HG03457 (cell line): ENCODE measurements at regions not wholly inside any gene's neighbourhood (a gene's known extent, or its start where the extent isn't known, plus 50 kb on each side); places are given as distances from the start of the nearest gene placed in this dataset.

Experiments
- ATAC-seq: cut with Tn5 transposase; IDR thresholded peaks from one replicate; pipeline ENCODE4 v1.9.1; 2021; ENCODE audit warnings: moderate number of reproducible peaks; ENCODE audit not compliant: unreplicated experiment

DNA sequence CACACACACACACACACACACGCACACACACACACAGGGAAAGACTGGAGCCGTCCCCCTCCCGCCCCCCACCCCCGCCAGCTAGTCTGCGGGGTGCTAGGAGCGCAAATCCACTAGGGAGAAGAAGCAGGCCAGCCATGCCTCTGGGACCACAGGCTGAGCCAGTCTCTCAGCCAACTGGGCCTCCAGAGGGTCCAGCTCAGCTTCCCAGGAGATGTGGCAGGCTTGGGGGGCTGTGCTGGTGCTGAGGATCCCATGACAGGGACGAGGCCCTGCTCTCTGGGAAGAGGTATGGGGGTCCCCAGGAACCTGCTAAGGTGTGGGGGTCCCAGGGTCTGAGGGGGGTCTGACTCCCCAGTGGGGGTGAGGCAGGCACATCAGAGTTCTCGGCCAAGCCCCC is 133.5 kb downstream of the NCOR2 start:
- ATAC-seq = no peak

GRCh38 chr12:124433147-124433874 is 134.1 kb downstream of the NCOR2 start:
- ATAC-seq = no peak

GRCh38 chr12:124432376-124432775 is 135.0 kb downstream of the NCOR2 start:
- ATAC-seq = no peak

- no peak for ATAC-seq
These were observed 135.4 kb downstream of the NCOR2 start for GRCh38 chr12:124431971-124432370.

DNA sequence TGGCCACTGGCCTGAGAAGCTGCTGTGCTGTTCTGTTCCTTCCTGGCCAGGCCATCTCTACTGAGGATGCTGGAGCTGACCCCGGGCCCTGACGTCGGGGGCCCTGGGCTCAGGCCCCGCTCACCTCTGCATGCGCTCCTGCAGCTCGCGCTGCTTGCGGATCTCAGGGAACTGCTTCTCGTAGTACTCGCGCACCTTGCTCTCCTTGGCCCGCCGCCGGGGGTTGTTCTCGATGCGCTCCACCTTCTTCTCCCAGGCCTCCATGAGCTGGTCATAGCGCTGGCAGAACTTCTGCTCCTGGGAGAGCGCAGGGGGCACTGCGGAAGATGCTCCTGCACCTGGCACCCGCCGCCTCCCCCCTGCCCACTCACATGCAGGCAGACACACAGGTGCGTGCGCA is 135.6 kb downstream of the RFLNA start:
- no peak for ATAC-seq

- ATAC-seq = no peak
These were observed 134.6 kb downstream of the RFLNA start for GRCh38 chr12:124429535-124429934.

DNA sequence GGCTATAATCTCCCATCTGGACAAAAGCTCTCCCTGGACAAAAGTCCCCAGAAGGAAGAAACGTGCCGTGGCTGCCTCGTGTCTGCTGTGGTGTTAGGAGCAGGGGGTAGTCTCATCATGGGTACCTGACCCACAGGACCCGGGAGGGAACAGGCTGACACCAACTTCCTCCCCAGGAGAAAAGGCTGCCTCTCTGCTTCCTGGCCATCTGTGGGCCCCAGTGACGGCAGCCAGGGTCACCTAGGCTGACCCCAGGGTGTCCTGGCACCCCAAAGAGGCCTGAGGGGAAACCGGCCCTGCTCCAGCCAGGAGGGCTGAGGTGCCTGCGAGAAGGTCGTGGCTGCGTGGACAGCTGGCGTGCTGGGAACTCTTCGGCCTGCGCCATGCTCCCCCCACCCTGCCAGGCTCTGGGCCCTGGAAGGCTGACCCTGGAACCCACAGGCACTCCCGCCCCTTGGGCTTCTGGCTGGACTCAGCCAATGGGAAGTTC is 133.9 kb downstream of the RFLNA start:
- ATAC-seq = no peak

- ATAC-seq = no peak
These were observed 133.4 kb downstream of the RFLNA start for GRCh38 chr12:124428136-124428791.

GRCh38 chr12:124426594-124427555 is 132.0 kb downstream of the RFLNA start:
- no peak for ATAC-seq

- no peak for ATAC-seq
These were observed 130.8 kb downstream of the RFLNA start for GRCh38 chr12:124425667-124426066.

- ATAC-seq = no peak
These were observed 129.6 kb downstream of the RFLNA start for GRCh38 chr12:124424516-124424905.

DNA sequence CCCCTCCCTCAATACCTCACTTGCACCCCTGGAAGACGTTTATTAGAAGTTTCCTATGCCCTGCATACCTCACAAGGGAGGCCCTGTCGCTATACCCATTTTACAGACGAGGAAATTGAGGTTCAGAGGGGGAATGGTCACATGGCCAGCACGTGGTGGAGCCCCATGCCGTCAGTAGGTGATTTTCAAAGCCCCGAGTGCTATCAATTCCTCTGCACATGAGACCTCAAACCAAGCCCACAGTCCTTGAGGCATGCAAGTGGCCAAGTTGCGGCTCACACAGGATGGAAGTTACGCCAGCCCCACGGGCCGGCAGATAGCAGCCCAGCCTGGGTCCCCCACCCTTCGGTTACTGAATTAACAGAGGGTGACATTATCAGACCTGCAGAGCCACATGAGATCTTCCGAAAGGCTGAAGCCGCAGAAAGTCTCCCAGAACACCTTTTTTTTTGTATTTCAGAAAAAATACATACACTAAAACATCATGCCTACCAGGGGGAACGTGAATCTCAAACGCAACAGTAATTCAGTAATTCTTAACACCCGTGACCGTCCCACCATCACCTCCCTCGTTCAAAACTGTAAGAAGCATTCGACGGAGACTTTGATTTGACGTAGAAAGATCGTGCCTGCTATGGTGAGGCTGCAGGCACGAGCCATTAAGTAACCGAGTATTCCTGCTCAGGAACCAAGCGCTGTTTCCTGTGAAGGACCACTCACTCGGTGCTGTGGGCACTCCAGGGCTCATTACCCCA is 129.0 kb downstream of the RFLNA start:
- no peak for ATAC-seq

DNA sequence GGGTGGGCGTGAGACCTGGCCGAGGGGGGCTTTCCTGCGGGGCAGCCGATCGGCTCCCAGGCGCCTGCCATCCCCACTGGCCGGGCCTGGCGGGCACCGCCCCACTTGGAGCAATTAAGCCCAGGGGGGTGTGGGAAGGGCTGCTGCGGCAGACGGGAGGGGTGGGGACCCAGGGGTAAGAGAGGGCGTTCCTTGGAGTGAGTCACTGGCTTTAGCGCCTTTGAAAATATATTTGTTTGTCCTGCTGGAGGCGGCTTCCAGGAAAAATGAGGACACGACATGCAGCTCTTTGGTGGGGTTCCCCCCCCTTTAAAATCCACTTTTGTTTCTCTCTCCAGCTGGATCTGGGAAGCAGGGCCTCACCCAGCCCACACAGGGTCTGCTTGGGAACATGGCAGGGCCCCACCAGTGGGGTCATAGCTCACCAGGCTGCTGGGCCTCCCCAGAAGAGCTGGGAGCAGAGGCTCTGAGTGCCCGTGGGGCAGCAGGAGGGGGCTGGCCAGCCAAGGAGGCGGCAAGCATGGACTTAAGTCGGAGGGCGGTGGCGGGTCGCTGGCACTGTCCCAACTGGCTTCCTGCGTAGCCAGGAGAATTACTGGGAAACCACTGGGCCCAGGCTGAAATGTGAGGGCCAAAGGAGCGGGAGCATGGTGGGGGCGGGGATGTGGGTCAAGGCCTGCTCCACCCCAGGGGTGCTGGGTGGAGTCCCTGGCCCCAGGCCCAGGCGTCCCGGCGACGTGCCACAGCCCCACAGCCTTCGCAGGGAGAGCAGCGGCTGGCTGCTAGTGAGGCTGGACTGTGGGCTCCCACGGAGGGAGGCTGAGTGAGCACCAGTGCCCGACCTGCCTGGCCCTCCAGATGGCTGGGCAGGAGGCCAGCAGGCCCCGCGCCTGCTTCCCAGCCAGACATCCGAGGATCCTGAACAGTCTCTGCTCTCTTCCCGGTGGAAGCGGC is 128.0 kb downstream of the RFLNA start:
- no peak for ATAC-seq

DNA sequence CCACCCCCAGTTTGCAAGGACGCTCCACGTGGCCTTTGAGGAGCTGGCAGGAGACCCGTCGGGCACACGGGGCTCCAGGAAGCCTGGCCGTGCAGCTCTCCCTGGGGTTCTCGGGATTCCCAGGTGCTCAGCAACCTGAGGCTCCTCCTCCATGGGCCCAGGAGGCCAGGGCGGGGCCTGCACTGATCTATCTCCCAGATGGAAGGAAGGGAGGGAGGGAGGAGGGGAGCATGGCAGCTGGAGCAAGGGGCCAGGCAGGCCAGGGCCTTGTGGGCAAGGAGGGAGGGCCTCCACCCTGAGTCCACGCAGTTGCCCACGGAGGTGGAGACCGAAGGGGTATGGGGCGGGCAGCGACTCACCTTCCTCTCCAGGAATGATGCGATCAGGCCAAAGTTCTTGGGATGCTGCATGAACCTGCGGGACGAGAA is 127.3 kb downstream of the RFLNA start:
- ATAC-seq = no peak

DNA sequence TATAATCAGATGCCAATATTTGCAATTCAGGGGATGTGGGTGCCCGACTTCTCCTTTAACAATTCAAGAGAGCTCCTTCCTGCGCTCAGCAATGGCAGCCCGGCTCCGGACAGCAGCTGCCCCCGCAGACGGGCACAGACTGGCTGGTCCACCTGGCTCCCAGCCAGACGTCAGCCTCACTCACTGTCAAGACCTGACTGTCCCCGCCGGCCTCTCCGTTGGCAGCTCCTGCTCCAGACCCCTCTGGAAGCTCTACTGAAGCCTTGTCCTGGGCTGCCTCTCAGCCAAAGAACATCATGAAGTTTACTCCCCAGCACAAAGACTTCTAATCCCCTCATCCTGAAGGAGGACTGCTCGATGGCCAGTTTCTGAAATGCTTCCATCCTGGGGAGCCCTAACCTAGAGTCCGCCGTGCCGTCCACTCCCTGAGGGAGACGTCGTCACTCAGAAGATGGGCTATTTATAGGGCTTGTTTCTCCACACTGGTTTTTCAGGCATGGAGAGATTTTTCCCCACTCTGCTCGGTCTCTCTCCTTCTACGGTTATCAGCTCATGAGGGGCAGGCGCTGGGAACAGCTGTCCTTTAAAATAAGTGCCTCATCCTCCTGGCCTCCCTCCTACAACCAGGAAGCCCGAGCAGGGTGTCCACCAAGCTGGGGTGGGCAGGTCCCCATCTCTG is 126.2 kb downstream of the RFLNA start:
- no peak for ATAC-seq

DNA sequence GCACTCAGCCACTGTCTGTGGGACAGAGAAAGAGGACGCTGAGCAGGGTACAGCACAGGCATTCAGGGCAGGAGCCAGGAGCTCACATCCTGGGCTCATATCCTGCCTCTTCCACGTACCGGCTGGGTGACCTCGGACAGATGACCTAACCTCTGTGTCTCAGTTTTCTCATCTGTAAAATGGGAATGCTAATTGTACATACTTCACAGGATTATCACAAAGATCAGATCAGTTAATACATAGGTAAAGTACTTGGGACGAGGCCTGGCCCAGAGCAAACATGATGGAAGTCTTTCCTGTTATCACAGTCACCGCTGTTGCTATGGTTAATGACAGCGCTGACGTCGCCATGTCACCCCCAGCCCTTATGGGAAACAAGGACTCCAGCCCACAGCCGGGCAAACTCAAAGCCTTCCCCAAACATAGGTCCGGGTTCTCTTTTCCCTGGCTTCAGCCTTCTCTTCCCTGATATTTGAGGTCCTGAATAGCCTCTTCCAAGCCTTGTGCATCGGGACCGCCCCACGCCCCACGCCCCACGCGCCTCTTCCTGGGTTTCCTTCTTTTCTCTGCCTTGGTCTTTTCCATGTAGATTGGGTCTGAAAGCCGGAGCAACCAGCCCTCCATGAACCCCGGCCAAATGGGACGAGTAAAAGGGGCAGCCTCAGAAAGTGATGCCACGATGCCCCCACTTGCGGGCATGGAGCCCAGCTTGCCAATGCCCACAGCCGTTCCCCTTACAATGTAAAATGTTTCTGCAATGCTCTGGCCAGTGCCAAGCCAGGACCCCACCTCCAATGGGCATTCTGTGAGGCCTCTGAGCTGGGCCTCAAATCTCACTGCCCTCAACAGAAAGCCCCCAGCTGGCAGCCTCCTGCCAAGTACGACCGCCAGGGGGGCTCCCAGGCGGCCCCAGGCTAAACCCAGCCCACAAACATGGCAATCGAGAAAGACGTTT is 125.4 kb downstream of the RFLNA start:
- ATAC-seq = no peak

DNA sequence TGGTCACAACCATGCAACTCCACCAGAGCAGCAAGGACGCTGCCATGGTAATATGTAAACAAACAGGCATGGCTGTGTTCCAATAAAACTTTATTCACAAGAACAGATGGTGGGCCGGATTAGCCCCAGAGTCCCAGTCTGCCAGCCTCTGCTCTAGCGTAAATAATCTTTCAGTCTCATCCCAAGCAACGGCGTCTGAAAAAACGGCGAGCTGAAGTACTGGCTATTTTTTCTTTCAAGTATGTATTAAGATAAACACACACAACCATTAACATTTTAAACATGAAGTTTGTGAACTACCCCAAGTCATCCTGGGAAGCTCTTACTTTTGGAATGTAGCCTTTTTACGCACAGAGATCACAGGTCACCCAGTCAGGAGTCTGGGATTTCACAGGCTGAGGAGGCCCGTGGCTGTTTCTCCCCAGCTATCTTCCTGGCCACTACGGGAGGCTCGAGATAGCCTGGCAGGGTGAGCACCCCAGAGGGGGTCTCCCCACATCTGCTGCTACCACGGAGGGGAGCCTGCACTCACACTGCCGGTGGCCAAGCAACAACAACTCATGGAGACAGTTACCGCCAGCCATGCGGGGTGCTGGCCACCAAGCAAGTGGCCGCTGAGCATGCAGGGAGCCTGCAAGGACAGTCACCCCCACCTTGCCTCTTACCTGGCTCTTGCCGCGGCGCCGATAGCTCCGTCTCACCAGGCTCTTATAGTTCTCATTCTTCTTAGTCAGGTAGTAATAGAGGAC is 124.6 kb downstream of the RFLNA start:
- ATAC-seq = no peak
